ENCODE measurements at regions not wholly inside any gene's neighbourhood (a gene's known extent, or its start where the extent isn't known, plus 50 kb on each side); places are given as distances from the start of the nearest gene placed in this dataset.

DNA sequence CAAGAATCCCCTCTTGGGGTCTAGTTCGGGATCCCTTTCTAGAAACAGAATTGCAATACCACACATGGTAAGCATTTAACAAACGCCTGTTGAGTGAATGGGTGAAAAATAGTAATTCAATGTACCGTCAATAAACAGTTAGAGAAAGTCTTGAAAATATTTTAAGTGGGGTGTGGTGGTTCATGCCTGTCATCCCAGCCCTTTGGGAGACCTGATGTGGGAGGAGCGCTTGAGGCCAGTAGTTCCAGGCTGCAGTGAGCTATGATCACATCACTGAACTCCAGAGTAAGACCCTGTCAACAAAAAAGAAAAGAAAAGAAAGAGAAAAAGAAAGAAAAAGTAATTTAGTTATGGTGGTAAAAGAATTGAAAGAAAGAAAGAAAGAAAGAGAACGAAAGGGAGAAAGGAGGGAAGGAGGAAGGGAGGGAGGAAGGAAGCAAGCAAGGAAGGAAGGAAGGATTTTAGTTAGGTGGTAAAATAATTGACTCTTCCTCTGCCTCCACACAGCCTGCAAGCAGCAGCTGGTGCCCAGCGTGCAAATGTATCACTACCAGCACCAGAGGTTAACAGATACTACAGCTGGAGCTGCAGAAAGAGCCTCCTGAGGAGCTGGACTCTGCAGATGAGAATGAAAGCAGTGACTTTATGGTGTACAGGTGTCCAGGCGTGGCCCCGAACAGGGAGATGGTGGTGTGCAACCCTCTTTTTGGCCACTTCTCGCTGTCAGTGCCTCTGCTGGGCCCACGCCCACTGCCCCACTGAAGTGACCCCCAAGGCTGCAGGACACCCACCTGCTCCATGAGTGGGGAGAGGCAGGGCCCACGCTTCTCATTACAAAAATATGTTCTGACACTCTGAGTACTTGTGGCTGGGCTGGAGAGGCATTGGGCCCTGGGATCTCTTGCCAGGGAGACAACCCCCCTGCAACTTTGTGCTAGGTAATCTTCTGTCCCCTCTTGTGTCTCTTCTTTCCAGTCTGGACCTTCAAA, 135.4 kb downstream of the BAMBI start:
- DNase-seq = no peak

DNA sequence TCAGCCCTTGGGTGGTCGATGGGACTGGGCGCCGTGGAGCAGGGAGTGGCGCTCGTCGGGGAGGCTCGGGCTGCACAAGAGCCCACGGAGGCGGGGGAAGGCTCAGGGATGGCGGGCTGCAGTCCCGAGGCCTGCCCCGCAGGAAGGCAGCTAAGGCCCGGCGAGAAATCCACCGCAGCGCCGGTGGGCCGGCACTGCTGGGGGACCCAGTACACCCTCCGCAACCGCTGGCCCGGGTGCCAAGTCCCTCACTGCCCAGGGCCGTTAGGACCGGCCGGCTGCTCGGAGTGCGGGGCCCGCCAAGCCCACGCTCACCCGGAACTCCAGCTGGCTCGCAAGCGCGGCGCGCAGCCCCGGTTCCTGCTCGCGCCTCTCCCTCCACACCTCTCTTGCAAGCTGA, 138.4 kb downstream of the BAMBI start:
- DNase-seq = no peak

DNA sequence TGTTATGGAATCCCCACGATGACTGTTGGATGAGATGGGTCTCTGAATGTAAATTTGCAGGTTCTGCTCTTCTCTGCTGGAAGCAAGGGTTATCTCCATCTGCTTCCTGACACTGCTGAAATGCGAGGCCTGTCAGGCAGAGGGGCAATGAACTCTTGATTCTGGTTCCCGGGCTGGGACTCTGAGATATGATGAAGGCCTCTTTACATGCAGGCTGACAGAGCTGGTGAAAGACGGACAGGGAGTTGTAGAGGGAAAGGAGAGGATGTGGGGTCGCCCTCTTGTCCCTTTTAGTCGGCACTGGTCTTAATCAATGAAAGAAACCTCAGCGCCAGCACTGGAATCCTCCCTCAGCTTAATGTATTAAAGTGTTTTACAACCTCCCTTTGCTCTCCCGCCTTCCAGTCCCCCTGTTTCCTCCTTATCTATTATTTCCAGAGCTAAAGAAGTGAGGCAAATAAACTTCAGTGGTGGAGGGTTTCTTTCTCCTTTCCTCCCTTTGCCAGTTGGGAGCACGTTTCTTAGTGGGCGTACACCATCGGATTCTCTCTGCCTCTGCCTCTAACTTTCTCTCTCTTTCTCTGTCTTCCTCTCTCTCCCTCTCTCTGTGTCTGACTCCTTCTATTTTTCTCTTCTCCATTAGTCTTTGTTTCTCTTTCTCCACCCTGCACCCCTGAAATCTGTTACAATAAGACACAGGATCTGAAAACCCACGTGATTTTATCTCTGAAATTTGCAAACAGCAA, 145.6 kb downstream of the BAMBI start:
- no peak for DNase-seq

DNA sequence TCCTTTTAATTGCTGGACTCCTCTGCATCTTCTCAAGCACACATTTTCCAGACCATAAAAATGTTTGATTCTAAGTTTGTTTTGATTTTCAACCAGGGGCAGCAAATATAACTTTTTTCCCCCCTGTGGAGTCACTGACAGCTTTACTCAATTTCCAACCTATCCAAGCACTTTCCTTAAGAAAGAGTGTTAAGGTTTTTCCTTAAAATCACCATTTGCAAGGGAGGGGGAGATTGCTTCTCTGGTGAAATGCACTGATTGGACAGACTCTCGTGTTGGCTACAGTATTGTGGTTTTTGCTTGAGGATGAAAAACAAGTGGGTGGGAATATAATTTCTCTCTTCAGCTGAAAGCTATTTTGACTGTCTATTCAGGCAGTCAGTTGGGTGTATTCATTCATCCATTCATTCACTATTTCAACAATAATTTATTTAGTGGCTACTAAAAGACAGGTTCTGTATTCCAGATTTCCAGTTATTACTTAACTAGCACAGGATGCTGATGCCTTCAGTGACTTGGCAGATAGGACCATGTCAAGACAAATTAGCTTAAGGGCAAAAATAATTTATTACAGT, 146.3 kb downstream of the BAMBI start:
- no peak for DNase-seq

DNA sequence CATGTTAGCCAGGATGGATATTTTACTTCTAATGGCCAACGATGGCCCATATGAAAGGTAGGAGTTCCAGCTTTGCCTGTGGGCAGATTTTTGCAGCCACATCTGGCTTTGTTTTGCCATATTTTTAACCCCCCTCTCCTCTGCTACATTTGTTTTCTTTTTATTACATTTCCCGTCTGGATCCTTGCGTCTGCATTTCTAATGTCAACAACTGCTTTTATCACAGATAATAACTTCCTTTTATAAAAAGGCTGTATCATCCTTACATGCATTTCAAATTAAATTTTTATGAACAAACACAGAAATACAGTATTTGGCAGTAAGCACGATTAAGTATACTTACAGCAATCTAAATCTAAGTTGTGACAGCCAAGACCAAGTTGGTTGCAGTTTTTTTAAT, 156.0 kb downstream of the BAMBI start:
- DNase-seq = no peak

DNA sequence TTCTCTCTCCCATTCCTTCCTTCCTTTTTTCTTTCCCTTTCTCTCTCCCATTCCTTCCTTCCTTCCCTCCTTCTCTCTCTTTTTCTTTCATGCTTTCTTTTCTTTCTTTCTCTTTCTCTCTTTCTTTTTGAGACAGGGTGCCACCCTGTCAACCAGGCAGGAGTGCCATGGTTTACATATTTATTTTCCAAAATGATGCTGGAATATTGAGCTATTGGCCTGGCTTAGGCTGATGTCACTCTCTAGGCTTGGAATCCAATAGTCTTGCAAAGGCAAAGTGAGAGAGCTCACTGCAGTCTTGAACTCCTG, 159.1 kb downstream of the BAMBI start:
- DNase-seq = no peak

DNA sequence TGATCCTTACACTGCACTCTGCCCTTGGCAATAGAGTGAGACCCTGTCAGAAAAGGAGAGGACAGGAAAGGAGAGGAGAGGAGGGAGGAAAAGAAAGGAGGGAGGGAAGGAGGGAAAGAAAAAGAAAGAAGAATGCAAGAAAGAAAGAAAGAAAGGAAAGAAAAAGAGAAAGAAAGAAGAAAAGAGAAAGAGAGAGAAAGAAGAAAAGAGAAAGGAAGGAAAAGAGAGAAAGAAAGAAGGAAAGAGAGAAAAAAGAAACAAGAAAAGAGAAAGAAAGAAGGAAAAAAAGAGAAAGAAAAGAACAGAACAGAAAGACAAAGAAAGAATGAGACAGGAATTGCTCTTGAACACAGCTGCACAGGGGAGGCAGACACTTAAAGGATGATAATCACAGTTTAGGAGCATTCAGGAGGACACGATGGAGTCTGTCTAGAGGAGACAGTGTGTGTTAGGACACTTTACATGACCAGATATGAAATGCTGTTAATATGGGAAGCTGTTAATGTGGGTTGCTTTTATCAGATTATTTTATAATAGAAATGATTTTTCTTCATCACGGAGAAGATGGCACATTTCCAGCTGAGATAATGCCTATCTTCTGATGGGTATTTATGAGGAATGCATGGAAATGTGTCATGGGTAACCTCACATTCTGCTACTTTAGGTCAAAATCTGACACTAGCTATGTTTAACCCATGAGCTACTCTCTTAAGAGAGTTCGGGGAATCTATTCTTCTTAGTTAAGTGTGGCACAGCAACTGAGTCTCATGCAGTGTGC, 160.5 kb downstream of the BAMBI start:
- DNase-seq = no peak

DNA sequence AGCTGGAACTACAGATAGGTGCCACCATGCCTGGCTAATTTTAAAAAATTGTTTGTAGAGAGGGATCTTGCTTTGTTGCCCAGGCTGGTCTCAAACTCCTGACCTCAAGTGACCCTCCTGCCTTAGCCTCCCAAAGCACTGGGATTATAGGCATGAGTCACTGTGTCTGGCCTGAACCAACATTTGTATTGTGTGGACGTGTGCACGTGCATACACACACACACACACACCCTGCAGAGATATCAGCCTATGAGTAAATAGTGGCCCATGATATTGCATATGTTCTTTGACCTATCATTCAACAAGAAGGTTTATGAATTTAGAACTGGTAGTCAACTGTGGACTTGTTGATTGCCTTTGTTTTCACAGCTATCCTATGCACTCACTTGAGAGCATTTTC, 161.6 kb downstream of the BAMBI start:
- no peak for DNase-seq

DNA sequence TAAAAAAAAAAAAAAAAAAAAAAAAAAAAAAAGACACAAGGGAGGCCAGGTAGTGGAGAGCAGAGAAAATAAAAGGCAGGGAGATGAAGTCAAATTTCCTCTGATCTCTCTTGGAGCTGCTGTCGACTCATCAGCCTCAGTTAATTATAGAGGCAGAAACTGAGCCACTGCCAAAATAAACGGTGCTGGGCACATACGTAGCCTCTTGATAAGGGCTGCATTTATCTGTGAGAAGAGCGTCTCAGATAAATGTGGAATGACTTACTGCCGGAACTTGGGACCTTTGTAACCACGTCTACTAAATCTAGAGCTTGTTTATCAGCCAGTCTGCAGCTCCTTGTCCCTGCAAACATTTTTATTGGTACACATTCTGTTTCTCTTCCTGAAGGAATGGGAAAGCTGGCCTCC, 162.3 kb downstream of the BAMBI start:
- DNase-seq = no peak

DNA sequence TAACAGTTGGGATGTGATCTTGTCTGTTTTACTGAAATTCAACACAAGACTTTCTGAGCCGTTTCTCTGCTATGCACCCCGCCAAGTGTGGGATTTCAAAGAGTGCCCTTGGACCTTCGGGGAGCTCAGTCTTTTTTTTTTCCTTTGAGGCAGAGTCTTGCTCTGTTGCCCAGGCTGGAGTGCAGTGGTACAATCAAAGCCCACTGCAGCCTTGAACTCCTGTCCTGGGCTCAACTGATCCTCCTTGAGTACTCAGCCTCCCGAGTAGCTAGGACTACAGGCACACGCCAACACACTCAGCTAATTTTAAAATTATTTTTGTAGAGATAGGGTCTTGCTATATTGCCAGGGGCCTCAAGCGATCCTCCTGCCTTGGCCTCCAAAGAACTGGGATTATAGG, 162.9 kb downstream of the BAMBI start:
- no peak for DNase-seq

DNA sequence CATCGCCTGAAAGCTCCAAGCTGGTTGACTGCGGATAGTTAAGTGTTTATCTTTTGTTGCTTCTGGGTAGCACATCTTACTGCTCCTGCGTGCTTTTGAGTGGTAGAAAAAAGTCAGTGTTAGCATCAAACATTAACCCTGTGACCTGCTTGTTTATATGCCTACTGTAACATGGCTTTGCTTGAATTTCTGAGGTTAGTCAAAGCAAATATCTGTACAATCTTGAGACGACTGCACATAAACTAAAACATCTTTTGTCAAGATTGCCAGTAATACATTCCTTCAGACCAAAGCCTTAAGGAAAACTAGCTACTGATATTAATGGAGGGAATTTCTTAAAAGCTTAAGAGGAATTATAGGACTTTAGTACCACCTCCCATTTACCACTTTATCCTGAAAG, 163.7 kb downstream of the BAMBI start:
- DNase-seq = no peak

DNA sequence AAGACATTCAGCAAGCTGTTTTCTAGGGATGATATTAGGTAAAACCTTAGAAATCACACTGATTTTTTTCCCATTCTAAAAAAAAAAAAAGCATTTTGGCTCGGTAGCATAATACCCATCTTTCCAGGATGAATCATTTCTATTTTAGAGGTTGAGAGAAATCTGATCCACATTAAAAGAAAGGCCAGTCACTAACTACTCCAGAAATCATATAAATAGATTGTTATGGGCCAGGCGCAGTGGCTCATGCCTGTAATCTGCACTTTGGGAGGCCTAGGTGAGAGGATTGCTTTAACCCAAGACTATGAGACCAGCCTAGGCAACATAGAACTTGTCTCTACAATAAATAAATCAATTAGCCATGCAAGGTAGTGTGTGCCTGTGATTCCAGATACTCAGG, 164.3 kb downstream of the BAMBI start:
- no peak for DNase-seq

DNA sequence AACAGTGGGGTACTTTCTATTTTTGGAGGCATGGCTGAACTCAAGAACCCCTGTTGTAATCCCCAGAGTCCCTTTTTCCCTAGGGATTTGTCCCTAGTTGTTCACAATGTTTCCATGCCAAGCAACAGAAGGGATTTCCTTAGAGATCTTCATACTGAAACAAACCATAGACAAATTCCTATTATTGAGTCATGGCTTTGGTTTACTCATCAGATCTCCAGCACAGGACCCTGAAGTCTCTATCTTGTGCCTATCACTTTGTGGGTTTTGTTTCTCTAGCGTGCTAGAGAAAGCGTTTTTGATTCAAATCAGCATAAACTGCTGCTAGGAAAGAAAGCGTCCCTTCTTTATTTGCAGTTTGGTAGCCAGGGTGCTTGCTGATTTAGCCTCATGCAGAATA, 165.0 kb downstream of the BAMBI start:
- DNase-seq = no peak

DNA sequence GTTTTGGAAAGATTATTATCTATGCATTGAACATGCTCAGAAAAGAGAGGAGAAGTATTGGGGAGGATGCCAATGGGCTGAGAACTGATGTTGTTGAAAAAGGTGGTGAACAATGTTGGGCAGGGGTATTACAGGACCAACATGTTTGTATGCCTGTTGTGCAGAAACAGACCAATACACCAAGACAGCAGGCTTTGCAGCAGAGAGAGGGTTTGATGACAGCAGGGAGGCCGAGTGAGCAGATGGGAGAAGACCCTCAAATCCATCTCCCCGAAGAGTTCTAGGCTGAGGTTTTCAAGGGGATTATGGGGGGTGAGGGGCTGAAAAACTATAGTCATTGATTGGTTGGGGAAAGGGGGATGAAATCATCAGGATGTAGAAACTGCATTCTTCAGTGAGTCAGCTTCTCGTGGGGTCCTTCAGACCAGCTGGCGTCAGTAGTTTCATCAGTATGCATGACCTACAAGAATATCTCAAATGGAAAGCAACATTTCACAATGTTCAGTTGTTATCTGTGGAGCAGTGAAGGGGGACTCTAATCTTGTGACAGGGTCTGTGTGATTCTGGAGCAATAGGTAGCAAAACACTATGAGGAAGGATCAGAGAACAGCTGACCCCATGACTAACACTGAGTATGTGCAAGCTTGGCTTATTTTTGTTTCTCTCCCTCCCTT, 167.8 kb downstream of the BAMBI start:
- DNase-seq = no peak

DNA sequence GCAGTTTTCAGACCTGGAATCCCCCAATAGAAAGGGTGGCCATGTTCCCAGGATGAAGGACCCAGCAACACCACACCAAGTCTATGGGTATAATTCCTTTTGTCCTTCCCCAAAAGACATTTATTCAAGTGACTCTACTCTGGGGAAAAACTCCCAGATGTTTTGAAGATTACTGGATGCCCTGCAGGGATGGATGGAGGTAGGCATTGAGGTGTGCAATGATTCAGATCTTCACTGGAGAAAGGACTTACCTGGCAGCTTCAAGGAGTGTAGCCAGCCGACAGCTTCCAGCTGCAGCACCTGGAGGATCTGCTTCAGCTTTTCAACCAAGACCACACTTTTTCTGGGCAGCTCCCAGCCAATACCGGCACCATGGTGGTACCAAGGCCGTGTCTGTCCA, 172.0 kb downstream of the BAMBI start:
- no peak for DNase-seq

DNA sequence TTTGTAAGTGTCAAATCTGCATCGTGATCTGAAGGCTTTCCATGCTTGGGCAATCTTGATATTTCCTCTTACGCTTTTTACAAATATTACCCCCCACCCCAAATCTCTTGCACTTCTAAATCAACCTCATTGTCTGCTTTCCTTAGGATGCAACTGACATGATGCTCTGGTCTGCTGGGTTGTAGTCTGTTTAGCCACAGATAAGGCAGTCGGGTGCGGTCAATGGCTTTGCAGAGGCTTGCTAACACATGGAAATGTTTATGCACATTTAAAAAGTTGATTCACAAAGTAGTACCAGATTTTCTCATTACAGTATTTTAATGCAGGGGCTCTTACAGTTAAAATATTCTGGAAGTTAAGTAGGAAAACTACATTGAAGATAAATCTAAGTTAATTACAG, 172.5 kb downstream of the BAMBI start:
- DNase-seq = no peak

DNA sequence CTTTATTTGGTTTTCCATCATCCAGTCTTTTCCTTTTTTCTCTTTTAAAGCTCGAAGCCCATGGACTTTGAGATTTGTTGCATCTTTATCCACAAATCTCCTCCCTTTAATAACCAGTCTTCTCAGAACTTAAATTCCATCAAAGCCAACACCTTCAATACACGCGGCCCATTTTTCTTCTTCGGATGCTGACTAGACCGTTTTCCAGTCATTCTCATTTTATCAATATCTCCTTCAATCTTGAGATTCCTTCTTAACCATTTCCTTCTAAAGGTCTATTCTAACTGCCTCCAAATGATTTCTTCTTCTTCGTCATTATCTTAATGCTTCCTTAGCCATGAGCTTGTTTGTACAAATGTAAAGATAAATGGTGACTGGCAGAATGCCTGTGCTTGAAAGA, 173.5 kb downstream of the BAMBI start:
- DNase-seq = no peak

DNA sequence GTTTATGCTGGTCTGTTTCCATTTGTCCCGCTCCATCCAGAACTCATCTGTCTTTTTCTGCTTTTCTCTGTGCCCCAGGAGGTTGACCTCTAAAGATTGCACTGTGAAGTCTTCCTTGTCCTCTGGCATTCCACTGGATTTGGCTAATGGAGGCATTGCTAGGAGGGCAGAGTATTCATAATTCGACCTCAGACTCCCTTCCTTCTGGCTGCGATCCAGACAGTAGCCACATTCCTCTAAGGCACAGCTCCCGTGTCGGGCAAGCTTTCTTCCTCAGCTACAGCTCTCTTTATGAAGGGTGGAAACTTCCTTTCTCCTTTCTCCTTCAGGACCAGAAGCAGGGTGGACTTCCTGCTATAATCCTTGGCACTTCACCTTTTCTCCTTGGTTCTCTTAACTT, 175.9 kb downstream of the BAMBI start:
- DNase-seq = no peak

DNA sequence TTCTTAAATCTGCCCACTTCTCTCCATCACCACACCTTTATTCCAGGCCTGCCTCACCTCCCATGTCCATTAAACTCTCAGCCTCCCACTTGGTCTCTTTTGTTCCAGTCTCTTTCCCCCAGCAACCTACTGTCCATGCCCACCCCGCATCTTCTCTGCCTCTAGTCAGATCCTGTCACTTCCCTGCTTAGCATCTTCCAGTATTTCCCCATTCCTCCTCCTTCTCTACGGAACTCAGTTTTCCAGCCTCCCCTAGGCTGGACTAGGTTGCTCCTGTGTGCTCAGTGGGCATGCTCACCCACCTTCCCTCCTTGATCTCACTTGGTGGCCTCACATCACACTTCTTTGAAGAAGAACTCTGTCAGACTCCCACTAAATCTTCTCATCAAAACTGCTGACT, 179.8 kb downstream of the BAMBI start:
- no peak for DNase-seq

DNA sequence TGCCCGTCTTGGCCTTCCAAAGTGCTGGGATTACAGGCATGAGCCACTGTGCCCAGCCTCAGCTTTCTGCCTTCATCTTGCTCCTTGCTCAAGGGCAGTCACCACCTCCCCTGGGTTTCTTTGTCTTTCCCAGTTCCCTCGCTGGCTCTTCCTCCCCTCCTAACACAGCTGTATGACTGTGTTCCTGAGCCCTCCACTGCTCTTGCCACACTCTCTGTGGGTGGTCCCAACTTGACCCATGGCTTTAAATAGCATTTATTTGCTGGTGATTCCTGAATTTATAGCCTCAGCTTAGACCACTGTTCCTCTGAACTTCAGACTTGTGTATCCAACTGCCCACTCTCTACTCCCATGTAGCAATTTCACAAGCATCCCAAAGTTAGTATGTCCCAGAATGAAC, 181.3 kb downstream of the BAMBI start:
- DNase-seq = no peak

DNA sequence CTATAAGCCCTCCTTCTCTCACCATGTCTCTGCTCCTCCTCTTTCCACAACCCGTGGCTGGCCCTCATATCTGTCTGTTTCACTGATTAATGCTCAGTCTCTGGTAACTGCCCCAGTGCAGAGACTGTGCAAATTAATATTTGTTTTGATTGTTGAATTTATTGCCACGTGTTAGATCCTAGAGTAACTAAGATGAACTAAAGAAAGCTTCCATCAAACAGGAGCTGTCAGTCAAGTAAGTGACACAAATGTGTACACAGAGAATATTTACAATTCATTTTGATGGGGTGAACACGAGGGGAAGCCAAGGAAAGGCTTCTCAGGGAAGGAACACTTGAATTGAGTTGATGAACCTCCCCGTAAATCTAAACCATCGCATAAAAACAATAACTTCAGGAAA, 182.5 kb downstream of the BAMBI start:
- DNase-seq = no peak

DNA sequence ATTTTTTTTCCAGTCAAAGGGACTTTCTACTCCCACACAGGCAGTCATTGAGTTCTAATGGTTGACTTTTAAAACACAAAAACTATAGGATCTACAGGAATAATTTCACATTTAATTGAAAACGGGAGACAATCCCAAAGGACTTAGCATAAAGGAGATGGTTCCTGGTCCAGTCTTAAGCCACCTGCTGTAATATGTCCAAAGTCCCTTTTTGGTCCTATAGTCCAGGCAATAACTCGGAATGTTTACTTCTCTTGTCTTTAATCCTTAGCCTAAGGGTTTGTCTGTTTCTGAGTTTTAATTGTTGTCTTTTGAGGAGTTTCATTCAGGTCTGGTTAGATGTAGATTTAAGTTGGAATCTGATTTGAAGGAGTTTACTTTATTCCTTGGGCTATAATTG, 184.9 kb downstream of the BAMBI start:
- no peak for DNase-seq

All from CD4-positive, alpha-beta T cell treated with Interleukin-4 for 1 hour (primary cell).